ENCODE measurements at regions not wholly inside any gene's neighbourhood (a gene's known extent, or its start where the extent isn't known, plus 50 kb on each side); places are given as distances from the start of the nearest gene placed in this dataset.

DNA sequence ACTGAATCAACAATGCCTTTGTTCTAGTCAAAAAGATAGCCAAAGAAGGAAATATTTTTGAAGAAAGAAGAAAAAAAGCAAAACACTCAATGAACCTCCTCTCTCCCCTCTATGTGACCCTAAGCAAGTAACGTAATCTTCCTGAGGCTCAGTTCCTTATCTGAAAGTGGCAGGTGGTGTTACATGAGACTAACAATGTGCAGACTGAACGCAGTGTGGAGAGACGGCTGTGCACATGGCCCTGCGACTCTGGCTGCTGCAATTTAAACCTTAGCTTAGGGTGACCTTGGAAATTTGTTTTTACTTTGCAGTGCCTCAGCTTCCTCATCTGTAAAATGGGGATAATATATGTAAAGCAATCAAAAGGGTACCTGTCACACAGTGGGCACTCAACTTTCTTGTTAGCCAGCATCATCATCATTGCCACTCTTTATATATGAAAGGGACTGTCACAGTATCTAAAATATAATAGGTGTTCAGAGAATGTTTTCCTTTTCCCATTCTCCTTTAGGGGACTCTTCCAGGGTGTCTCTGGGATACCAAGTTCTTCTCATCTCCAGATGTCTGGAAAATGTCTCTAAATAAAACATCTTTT is 100.1 kb upstream of the JUN start:
- Histone ChIP-seq H3K4me1 (ENCODE audit: insufficient read depth, low read length) (peaks cover 44% of the 10 kb centered on the region), H3K79me2 (ENCODE audit: insufficient read depth, low read length) (no peaks in the 10 kb centered on the region), H3K9me3 (ENCODE audit: insufficient read depth, low read depth, low read length) (no peaks in the 10 kb centered on the region), H2AFZ (ENCODE audit: low read depth, low read length) (no peak overlapping the region), H3K27me3 (ENCODE audit: insufficient read depth, low read length) (no peaks in the 10 kb centered on the region), H3K4me3 (ENCODE audit: insufficient read depth, low read depth, low read length) (no peak overlapping the region), H3K9ac (ENCODE audit: low read length) (no peak overlapping the region), H3K4me2 (ENCODE audit: low read length) (no peak overlapping the region), H3K27ac (ENCODE audit: low read depth, low read length) (peak overlapping the region; percentile 82), H4K20me1 (ENCODE audit: insufficient read depth, low read length) (no peaks in the 10 kb centered on the region), H3K36me3 (ENCODE audit: insufficient read depth, low read length) (no peaks in the 10 kb centered on the region)
- Mint-ChIP-seq H3K4me3 (ENCODE audit: unreplicated experiment) (no peak overlapping the region), H3K4me1 (ENCODE audit: low read depth, unreplicated experiment) (peaks cover 44% of the 10 kb centered on the region), H3K27ac (ENCODE audit: unreplicated experiment) (no peak overlapping the region), H3K27me3 (ENCODE audit: low read depth, unreplicated experiment) (no peaks in the 10 kb centered on the region), H3K9me3 (ENCODE audit: unreplicated experiment) (peaks cover 1% of the 10 kb centered on the region), H3K36me3 (ENCODE audit: low read depth, unreplicated experiment) (no peaks in the 10 kb centered on the region)
- no peak for TF ChIP-seq EZH2 (IDR thresholded peaks at IDR 0.05; ENCODE audit: insufficient read depth, low read length)
- TF ChIP-seq CTCF (IDR thresholded peaks at IDR 0.05; ENCODE audit: insufficient read depth, low read depth, low read length), result no peak
- DNase-seq (ENCODE audit: low read depth), result peak; percentile 26
- FAIRE-seq, result no peak

DNA sequence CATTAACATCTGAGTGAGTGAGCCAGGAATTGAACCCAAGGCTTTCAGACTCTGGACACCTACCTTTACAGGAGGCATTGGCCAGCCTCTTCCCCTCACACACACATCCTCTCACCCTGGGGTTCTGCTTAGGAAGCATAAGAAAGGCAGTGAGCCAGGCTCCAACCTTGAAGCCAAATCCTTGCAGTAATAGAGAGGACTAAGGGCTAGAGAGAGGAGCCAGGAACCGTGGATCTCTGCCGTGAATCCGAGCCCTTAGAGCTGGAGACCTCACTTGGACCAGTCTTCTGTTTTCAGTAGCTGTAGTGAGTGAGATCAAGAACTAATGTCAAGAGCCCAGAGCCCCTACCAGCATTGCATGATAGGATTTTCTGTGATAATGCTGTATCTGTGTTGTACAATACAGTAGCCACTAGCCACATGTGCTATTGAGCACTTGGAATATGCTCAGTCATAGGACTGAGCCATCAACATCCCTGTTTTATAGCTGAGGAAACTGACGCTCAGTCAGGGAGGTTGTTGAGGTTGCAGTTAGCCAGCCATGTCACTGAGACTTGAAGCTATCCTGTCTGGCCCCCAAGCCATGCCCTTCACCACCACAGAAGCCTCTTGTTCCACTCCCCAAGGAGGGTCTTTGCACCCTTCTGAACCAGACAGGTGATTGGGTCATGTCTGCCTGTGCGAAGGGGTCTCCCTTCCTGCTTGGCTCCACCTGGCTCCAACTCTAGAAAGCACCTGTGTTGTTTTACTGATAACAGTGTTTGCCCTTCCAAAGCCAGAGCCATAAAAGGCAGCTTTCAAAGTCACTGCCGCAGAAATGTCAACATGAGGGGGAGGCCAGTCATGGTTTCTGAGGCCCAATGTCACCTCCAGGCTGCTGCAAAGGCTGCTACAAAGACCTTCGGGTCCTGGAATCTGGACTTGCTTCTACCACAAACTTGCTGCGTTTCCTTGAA is 101.1 kb upstream of the JUN start:
- H3K27ac Mint-ChIP-seq (ENCODE audit: unreplicated experiment), result no peak overlapping the region
- H3K4me1 ChIP-seq (ENCODE audit: insufficient read depth, low read length), result peaks cover 44% of the 10 kb centered on the region
- no peaks in the 10 kb centered on the region for H3K27me3 Mint-ChIP-seq (ENCODE audit: low read depth, unreplicated experiment)
- no peaks in the 10 kb centered on the region for H4K20me1 ChIP-seq (ENCODE audit: insufficient read depth, low read length)
- no peak overlapping the region for H3K27ac ChIP-seq (ENCODE audit: low read depth, low read length)
- TF ChIP-seq CTCF (IDR thresholded peaks at IDR 0.05; ENCODE audit: insufficient read depth, low read depth, low read length) (no peak), EZH2 (IDR thresholded peaks at IDR 0.05; ENCODE audit: insufficient read depth, low read length) (no peak)
- H3K4me2 ChIP-seq (ENCODE audit: low read length), result peak overlapping the region; percentile 21
- peaks cover 1% of the 10 kb centered on the region for H3K9me3 Mint-ChIP-seq (ENCODE audit: unreplicated experiment)
- H3K9ac ChIP-seq (ENCODE audit: low read length), result no peak overlapping the region
- H3K9me3 ChIP-seq (ENCODE audit: insufficient read depth, low read depth, low read length), result no peaks in the 10 kb centered on the region
- H3K79me2 ChIP-seq (ENCODE audit: insufficient read depth, low read length), result no peaks in the 10 kb centered on the region
- DNase-seq (ENCODE audit: low read depth) (no peak), FAIRE-seq (no peak)
- no peak overlapping the region for H3K4me3 ChIP-seq (ENCODE audit: insufficient read depth, low read depth, low read length)
- H3K36me3 Mint-ChIP-seq (ENCODE audit: low read depth, unreplicated experiment), result no peaks in the 10 kb centered on the region
- no peaks in the 10 kb centered on the region for H3K36me3 ChIP-seq (ENCODE audit: insufficient read depth, low read length)
- no peaks in the 10 kb centered on the region for H3K27me3 ChIP-seq (ENCODE audit: insufficient read depth, low read length)
- H3K4me3 Mint-ChIP-seq (ENCODE audit: unreplicated experiment), result no peak overlapping the region
- peaks cover 46% of the 10 kb centered on the region for H3K4me1 Mint-ChIP-seq (ENCODE audit: low read depth, unreplicated experiment)
- H2AFZ ChIP-seq (ENCODE audit: low read depth, low read length), result no peak overlapping the region

All from astrocyte (in vitro differentiated cells and primary cell).